A549 (cell line): ENCODE measurements at regions not wholly inside any gene's neighbourhood (a gene's known extent, or its start where the extent isn't known, plus 50 kb on each side); places are given as distances from the start of the nearest gene placed in this dataset.

Experiments
- ATAC-seq, 2 experiments: fragments of 200-7000 bp in 1 of 2; fragments of >200 bp in 1 of 2; cut with Nextera tagmentation in 1 of 2; cut with Tn5 transposase in 1 of 2; 3 replicates each; pipeline versions ENCODE4 v1.8.0 to v1.9.1; 2018 to 2020; ENCODE audit warnings: mild to moderate bottlenecking in 1 of 2, moderate library complexity in 1 of 2
- CTCF ChIA-PET: fragments of 300-600 bp; sonication (Branson Sonifier 250); formaldehyde crosslinking; extraction: SDS; loops from one replicate; lab custom pipeline; 2021; ENCODE audit warnings: antibody characterized with exemption, inconsistent platforms; lab: Yijun Ruan, JAX
- POLR2A ChIA-PET: fragments of 350-600 bp; formaldehyde crosslinking; extraction: SDS; loops from one replicate; lab custom pipeline; 2021; ENCODE audit warnings: antibody characterized with exemption, inconsistent platforms; lab: Yijun Ruan, JAX
- DNase-seq, 2 experiments: peaks; one replicate each; pipeline versions ENCODE4 v3.0.0 to v3.0.0-alpha.2; 2011 to 2016; ENCODE audit warnings: low read depth in 1 of 2, low spot score in 1 of 2
- FAIRE-seq: peaks from 2 replicates; lab custom pipeline; 2011; peaks lifted over from hg19 to GRCh38; lab: Jason Lieb, UNC
- H3K27ac ChIP-seq, 2 experiments: fragments of >200 bp; sonication (Bioruptor Twin); formaldehyde crosslinking; 3 replicates each; pipeline ENCODE4 v1.5.1; 2016 to 2017
- H3K4me1 ChIP-seq: fragments of >200 bp; sonication (Bioruptor Twin); formaldehyde crosslinking; 3 replicates; pipeline ENCODE4 v1.6.1; 2016
- H3K4me2 ChIP-seq: fragments of >200 bp; sonication (Bioruptor Twin); formaldehyde crosslinking; 3 replicates; pipeline ENCODE4 v1.6.1; 2016
- H3K4me3 ChIP-seq: fragments of >200 bp; sonication (Bioruptor Twin); formaldehyde crosslinking; 3 replicates; pipeline ENCODE4 v1.5.1; 2016
- H3K9me3 ChIP-seq: fragments of >200 bp; sonication (Bioruptor Twin); formaldehyde crosslinking; 3 replicates; pipeline ENCODE4 v1.6.1; 2016
- CBX8 ChIP-seq: fragments of 200-600 bp; sonication (generic); IDR thresholded peaks from 2 replicates; pipeline ENCODE4 v1.6.1; 2016
- CHD2 ChIP-seq: fragments of 150-350 bp; IDR thresholded peaks from 2 replicates; pipeline ENCODE4 v1.6.1; 2014; ENCODE audit warnings: low read length; ENCODE audit not compliant: partially characterized antibody
- CHD4 ChIP-seq: fragments of 200-600 bp; sonication (generic); IDR thresholded peaks from 2 replicates; pipeline ENCODE4 v1.6.1; 2016; ENCODE audit warnings: antibody characterized with exemption, mild to moderate bottlenecking, borderline replicate concordance
- EHF ChIP-seq: fragments of 250-450 bp; sonication (Bioruptor Pico); IDR thresholded peaks from 2 replicates; pipeline ENCODE4 v1.5.0; 2020; ENCODE audit warnings: mild to moderate bottlenecking
- EHMT2 ChIP-seq: fragments of 200-600 bp; sonication (generic); IDR thresholded peaks from 2 replicates; pipeline ENCODE4 v1.6.1; 2016; ENCODE audit warnings: antibody characterized with exemption, low read depth, mild to moderate bottlenecking, moderate library complexity
- ESRRA ChIP-seq: fragments of 150-350 bp; IDR thresholded peaks from 2 replicates; pipeline ENCODE4 v1.6.1; 2014; ENCODE audit warnings: mild to moderate bottlenecking, low read length, borderline replicate concordance
- FOSB ChIP-seq: fragments of 250-450 bp; sonication (Bioruptor Pico); IDR thresholded peaks from 2 replicates; pipeline ENCODE4 v1.5.0; 2020; ENCODE audit warnings: mild to moderate bottlenecking, moderate library complexity
- HDAC2 ChIP-seq: fragments of 200-600 bp; sonication (generic); IDR thresholded peaks from 2 replicates; pipeline ENCODE4 v1.6.1; 2016
- JUN ChIP-seq, 2 experiments: fragments of >200 bp; sonication (Bioruptor Twin); formaldehyde crosslinking; IDR thresholded peaks; 2 replicates in 1 of 2; 3 replicates in 1 of 2; pipeline ENCODE4 v1.6.1; 2016 to 2017
- MAFK ChIP-seq: fragments of 450-650 bp; IDR thresholded peaks from 2 replicates; pipeline ENCODE4 v1.6.1; 2014; ENCODE audit not compliant: partially characterized antibody
- NFE2L2 ChIP-seq: fragments of 150-350 bp; conservative IDR thresholded peaks from 2 replicates; pipeline ENCODE4 v1.6.1; 2014; ENCODE audit warnings: low read length
- NPAS2 ChIP-seq: fragments of 250-450 bp; sonication (Bioruptor Pico); IDR thresholded peaks from 2 replicates; pipeline ENCODE4 v1.8.0; 2022; ENCODE audit warnings: mild to moderate bottlenecking, moderate library complexity, borderline replicate concordance
- PHF8 ChIP-seq: fragments of 200-600 bp; sonication (generic); IDR thresholded peaks from 2 replicates; pipeline ENCODE4 v1.6.1; 2016; ENCODE audit warnings: low read depth, mild to moderate bottlenecking, antibody characterized with exemption, moderate library complexity, borderline replicate concordance
- POLR2AphosphoS2 ChIP-seq: conservative IDR thresholded peaks from 2 replicates; pipeline ENCODE4 v1.6.1; 2012; ENCODE audit warnings: low read length, improper control_type of control experiment, inconsistent platforms
- SREBF2 ChIP-seq: fragments of 450-650 bp; IDR thresholded peaks from 2 replicates; pipeline ENCODE4 v1.6.1; 2014; ENCODE audit warnings: mild to moderate bottlenecking, moderate library complexity
- TFCP2L1 ChIP-seq: fragments of 250-450 bp; sonication (Bioruptor Pico); IDR thresholded peaks from 2 replicates; pipeline ENCODE4 v1.5.0; 2021; ENCODE audit warnings: mild to moderate bottlenecking
- ZFP36 ChIP-seq: fragments of 450-650 bp; IDR thresholded peaks from 2 replicates; pipeline ENCODE4 v1.6.1; 2014; ENCODE audit warnings: borderline replicate concordance; ENCODE audit not compliant: partially characterized antibody
- ZNF302 ChIP-seq: fragments of 250-450 bp; sonication (Bioruptor Pico); IDR thresholded peaks from 2 replicates; pipeline ENCODE4 v1.9.0; 2021; ENCODE audit warnings: inconsistent platforms, mild to moderate bottlenecking, moderate library complexity
- ZSCAN20 ChIP-seq: fragments of 250-450 bp; sonication (Bioruptor Pico); IDR thresholded peaks from 2 replicates; pipeline ENCODE4 v1.8.0; 2022; ENCODE audit warnings: mild to moderate bottlenecking, moderate library complexity
- WGBS: methylation state at CpG from one replicate; pipeline ENCODE4 v1.1.6; 2017; ENCODE audit errors: missing lambda C conversion rate; 5-methylcytosine and 5-hydroxymethylcytosine counted together
- TF ChIP-seq, protein P1 (sequence below): fragments of >200 bp; sonication (Bioruptor Twin); formaldehyde crosslinking; IDR thresholded peaks from 2 replicates; pipeline ENCODE4 v1.6.1; 2016
- TF ChIP-seq, protein P2 (sequence below): fragments of >200 bp; sonication (Bioruptor Twin); formaldehyde crosslinking; IDR thresholded peaks from 3 replicates; pipeline ENCODE4 v1.5.1; 2016
- TF ChIP-seq, protein P3 (sequence below): IDR thresholded peaks from 2 replicates; pipeline ENCODE4 v1.6.1; 2012; ENCODE audit warnings: low read depth, borderline replicate concordance
- TF ChIP-seq, protein P4 (sequence below): fragments of 450-650 bp; IDR thresholded peaks from 2 replicates; pipeline ENCODE4 v1.6.1; 2014; ENCODE audit warnings: antibody characterized with exemption

DNA sequence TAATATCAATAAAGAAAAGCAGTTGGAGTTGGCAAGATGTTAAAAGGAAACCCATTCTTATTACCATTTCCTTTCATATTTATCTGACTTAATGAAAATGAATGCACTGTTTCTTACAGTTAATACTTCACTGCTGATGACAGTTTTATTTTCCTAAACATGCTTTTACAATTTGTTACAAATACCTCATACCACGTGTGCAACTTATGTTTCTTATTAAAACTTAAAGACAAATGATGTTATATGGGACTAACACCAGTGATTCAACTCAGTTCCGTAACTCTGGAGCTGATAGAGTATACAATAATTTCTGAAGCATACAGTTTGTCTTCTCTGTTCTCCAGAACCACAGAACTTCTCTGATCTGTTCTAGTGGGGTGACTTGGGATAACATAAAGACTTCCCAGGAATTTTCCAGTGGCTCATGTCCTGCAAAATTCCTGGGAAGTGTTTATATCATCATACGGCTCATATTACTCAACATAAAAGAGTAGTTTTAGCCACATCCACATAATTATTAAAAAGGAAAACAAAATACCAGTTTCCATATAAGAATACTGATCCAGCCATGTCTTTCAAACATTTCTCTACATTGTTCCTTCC lies 1259.0 kb upstream of the C9orf72 start (continued):
- TF ChIP-seq, protein P1, sequence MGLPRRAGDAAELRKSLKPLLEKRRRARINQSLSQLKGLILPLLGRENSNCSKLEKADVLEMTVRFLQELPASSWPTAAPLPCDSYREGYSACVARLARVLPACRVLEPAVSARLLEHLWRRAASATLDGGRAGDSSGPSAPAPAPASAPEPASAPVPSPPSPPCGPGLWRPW, result no peak
- TF ChIP-seq, protein P2, sequence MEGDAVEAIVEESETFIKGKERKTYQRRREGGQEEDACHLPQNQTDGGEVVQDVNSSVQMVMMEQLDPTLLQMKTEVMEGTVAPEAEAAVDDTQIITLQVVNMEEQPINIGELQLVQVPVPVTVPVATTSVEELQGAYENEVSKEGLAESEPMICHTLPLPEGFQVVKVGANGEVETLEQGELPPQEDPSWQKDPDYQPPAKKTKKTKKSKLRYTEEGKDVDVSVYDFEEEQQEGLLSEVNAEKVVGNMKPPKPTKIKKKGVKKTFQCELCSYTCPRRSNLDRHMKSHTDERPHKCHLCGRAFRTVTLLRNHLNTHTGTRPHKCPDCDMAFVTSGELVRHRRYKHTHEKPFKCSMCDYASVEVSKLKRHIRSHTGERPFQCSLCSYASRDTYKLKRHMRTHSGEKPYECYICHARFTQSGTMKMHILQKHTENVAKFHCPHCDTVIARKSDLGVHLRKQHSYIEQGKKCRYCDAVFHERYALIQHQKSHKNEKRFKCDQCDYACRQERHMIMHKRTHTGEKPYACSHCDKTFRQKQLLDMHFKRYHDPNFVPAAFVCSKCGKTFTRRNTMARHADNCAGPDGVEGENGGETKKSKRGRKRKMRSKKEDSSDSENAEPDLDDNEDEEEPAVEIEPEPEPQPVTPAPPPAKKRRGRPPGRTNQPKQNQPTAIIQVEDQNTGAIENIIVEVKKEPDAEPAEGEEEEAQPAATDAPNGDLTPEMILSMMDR, result no peak
- TF ChIP-seq, protein P3, sequence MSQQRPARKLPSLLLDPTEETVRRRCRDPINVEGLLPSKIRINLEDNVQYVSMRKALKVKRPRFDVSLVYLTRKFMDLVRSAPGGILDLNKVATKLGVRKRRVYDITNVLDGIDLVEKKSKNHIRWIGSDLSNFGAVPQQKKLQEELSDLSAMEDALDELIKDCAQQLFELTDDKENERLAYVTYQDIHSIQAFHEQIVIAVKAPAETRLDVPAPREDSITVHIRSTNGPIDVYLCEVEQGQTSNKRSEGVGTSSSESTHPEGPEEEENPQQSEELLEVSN, result no peak
- no peak for TF ChIP-seq PHF8
- TF ChIP-seq MAFK, result no peak

- POLR2A ChIA-PET, result no interaction called here
- H3K4me3 ChIP-seq, result no peak overlapping the region
- ATAC-seq, result no peak
- H3K4me1 ChIP-seq, result no peaks in the 10 kb centered on the region
- CTCF ChIA-PET, result no interaction called here
- no peak for FAIRE-seq
- peaks cover 5% of the 10 kb centered on the region; the same call in 1 of the 3 replicates for H3K9me3 ChIP-seq
- no peak overlapping the region for H3K27ac ChIP-seq
- TF ChIP-seq NFE2L2, result no peak
- no peak for TF ChIP-seq CHD4
- no peak for TF ChIP-seq ESRRA
- no peak overlapping the region for H3K4me2 ChIP-seq
- DNase-seq, result no peak
- 17% methylated on average over 1 of the region's 1 CpG for WGBS
Observed at GRCh38 chr9:28834156-28834555, 1260.9 kb upstream of the C9orf72 start.

- Histone ChIP-seq H3K4me3 (no peak overlapping the region), H3K27ac (no peak overlapping the region), H3K4me2 (no peak overlapping the region), H3K9me3 (peaks cover 8% of the 10 kb centered on the region; the same call in 2 of the 3 replicates), H3K4me1 (no peaks in the 10 kb centered on the region)
- FAIRE-seq (no peak), ATAC-seq (no peak), DNase-seq (no peak)
- TF ChIP-seq, protein P4, sequence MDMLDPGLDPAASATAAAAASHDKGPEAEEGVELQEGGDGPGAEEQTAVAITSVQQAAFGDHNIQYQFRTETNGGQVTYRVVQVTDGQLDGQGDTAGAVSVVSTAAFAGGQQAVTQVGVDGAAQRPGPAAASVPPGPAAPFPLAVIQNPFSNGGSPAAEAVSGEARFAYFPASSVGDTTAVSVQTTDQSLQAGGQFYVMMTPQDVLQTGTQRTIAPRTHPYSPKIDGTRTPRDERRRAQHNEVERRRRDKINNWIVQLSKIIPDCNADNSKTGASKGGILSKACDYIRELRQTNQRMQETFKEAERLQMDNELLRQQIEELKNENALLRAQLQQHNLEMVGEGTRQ, result no peak
- TF ChIP-seq CHD2, result no peak
- no peak for TF ChIP-seq CHD4
- TF ChIP-seq TFCP2L1 (CRISPR knock-in tag), result no peak
- no peak for TF ChIP-seq NPAS2 (CRISPR knock-in tag)
- no peak for TF ChIP-seq ZSCAN20 (CRISPR knock-in tag)
- no peak for TF ChIP-seq CBX8
- TF ChIP-seq ZNF302, result no peak
- no peak for TF ChIP-seq EHMT2
- TF ChIP-seq, protein P1, result no peak
- TF ChIP-seq POLR2AphosphoS2, result no peak
- TF ChIP-seq ZFP36, result no peak
- TF ChIP-seq EHF (CRISPR knock-in tag), result no peak
- no peak for TF ChIP-seq SREBF2
- no peak for TF ChIP-seq JUN (IDR thresholded peaks at IDR 0.05)
- TF ChIP-seq HDAC2, result no peak
- no peak for TF ChIP-seq FOSB (CRISPR knock-in tag)
- TF ChIP-seq MAFK, result no peak
- ChIA-PET POLR2A (no interaction called here), CTCF (no interaction called here)
- WGBS, result 64% methylated on average over 8 of the region's 9 CpGs
Observed at GRCh38 chr9:28839778-28840430, 1266.6 kb upstream of the C9orf72 start.
